Chondrocyte (in vitro differentiated cells): ENCODE measurements at regions not wholly inside any gene's neighbourhood (a gene's known extent, or its start where the extent isn't known, plus 50 kb on each side); places are given as distances from the start of the nearest gene placed in this dataset.

Source experiments
- DNase-seq: peaks from one replicate; pipeline ENCODE4 v3.0.0; 2021; ENCODE audit warnings: mixed read lengths, low spot score
- H3K27ac Mint-ChIP-seq: one replicate; pipeline ENCODE4 v1.8.0; 2021; ENCODE audit warnings: mild to moderate bottlenecking, moderate library complexity, mixed read lengths; ENCODE audit not compliant: unreplicated experiment
- H3K27me3 Mint-ChIP-seq: 2 replicates; pipeline ENCODE4 v1.8.0; 2021; ENCODE audit warnings: low read depth, mixed read lengths
- H3K36me3 Mint-ChIP-seq: 2 replicates; pipeline ENCODE4 v1.8.0; 2021; ENCODE audit warnings: low read depth, mixed read lengths
- H3K4me1 Mint-ChIP-seq: 2 replicates; pipeline ENCODE4 v1.8.0; 2021; ENCODE audit warnings: low read depth, mild to moderate bottlenecking, mixed read lengths
- H3K4me3 Mint-ChIP-seq: one replicate; pipeline ENCODE4 v1.8.0; 2021; ENCODE audit warnings: mild to moderate bottlenecking, moderate library complexity, mixed read lengths; ENCODE audit not compliant: unreplicated experiment
- H3K9me3 Mint-ChIP-seq: 2 replicates; pipeline ENCODE4 v1.8.0; 2021; ENCODE audit warnings: low read depth, mixed read lengths
- CTCF ChIP-seq: fragments of 200-600 bp; sonication (generic); IDR thresholded peaks from 2 replicates; pipeline ENCODE4 v1.5.0; 2021; ENCODE audit warnings: antibody characterized with exemption, mild to moderate bottlenecking, moderate library complexity

DNA sequence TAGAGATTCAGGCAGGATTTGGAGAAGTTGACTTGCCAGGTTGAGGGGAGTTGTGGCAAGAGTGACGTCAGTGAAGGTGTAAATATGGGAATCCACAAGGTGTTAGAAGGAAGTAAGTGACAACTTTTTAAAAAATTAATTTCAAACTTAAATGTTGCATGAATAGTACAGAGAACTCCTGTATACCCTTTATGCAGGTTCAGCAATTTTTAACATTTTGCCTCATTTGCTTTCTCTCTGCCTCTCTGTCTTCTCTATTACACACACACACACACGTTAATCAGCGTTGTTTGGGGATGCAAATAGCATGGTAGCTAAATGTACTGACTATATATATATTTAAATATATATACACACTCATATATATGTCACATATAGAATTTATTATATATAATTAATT lies 273.7 kb downstream of the SMARCA1 start:
- Mint-ChIP-seq H3K36me3 (no peaks in the 10 kb centered on the region), H3K4me3 (no peak overlapping the region), H3K9me3 (peaks cover 26% of the 10 kb centered on the region), H3K27me3 (no peaks in the 10 kb centered on the region), H3K4me1 (no peaks in the 10 kb centered on the region), H3K27ac (no peak overlapping the region)
- DNase-seq, result no peak
- no peak for TF ChIP-seq CTCF

DNA sequence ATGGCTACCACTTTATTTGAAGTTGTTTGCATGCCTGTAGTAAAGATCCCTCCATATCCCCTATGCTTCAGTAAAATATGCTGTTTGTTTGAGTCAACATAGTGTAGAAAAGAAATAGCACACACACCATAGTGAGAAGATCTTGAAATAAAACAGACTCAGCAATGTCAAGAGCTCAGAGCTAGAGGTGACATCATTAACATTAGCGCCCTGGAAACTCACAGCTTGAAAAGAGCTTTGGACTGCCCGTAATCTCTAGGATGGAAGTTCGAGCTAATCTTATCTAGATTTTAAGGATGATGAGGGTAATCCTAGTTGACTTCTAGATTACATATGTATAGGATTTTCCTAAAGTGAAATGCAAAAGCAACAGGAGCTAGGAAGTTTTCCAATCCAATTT lies 275.6 kb downstream of the SMARCA1 start:
- H3K4me1 Mint-ChIP-seq, result no peaks in the 10 kb centered on the region

DNA sequence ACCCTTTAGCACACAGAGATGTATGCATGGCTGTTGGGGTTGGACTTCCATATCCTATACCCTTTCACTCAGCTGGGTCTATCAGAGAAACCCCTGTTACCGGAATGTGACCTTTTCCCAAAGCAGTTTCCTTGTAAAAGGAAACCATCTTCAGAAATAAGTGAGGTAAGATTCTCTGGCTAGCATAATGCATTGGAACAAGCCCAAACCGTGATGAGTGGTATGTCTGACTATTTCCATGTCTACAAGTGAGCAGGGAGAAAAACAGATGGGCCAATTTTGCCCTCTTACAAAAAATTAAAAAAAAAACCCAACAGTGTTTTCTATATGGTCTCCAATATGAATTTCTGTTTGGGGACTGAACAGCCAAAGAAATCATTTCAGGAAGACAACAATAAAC lies 283.9 kb downstream of the SMARCA1 start:
- Mint-ChIP-seq H3K4me3 (no peak overlapping the region), H3K27me3 (no peaks in the 10 kb centered on the region), H3K9me3 (peaks cover 13% of the 10 kb centered on the region), H3K36me3 (peaks cover 1% of the 10 kb centered on the region), H3K27ac (peak overlapping the region; percentile 57), H3K4me1 (peaks cover 17% of the 10 kb centered on the region)
- DNase-seq, result no peak
- TF ChIP-seq CTCF, result no peak

More for the DNA sequence above, 275.6 kb downstream of the SMARCA1 start:
- DNase-seq, result no peak
- Mint-ChIP-seq H3K27me3 (no peaks in the 10 kb centered on the region), H3K27ac (no peak overlapping the region), H3K9me3 (peaks cover 29% of the 10 kb centered on the region), H3K4me3 (no peak overlapping the region), H3K36me3 (peaks cover 1% of the 10 kb centered on the region)
- no peak for TF ChIP-seq CTCF

DNA sequence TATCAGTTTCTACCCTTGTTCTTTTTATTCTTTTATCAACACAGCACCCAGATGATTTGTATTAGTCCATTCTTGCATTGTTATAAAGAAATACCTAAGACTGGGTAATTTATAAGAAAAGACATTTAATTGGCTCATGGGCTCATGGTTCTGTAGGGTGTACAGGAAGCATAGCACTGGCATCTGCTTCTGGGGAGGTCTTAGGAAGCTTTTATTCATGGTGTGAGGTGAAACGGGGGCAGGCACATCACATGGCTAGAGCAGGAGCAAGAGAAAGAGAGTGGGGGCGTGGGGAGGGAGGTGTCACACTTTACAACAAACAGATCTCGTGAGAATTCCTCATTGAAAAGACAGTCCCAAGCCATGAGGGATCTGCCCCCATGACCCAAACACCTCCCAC lies 285.3 kb downstream of the SMARCA1 start:
- DNase-seq, result no peak
- TF ChIP-seq CTCF, result no peak
- no peak overlapping the region for H3K4me3 Mint-ChIP-seq
- H3K4me1 Mint-ChIP-seq, result peaks cover 17% of the 10 kb centered on the region
- no peaks in the 10 kb centered on the region for H3K27me3 Mint-ChIP-seq
- H3K36me3 Mint-ChIP-seq, result no peaks in the 10 kb centered on the region
- no peak overlapping the region for H3K27ac Mint-ChIP-seq
- peaks cover 4% of the 10 kb centered on the region for H3K9me3 Mint-ChIP-seq

- H3K36me3 Mint-ChIP-seq, result no peaks in the 10 kb centered on the region
- no peaks in the 10 kb centered on the region for H3K27me3 Mint-ChIP-seq
- TF ChIP-seq CTCF, result peak; percentile 23
Observed at GRCh38 chrX:129235903-129236302, 287.4 kb downstream of the SMARCA1 start.

More at GRCh38 chrX:129235903-129236302, 287.4 kb downstream of the SMARCA1 start:
- Mint-ChIP-seq H3K27ac (no peak overlapping the region), H3K9me3 (peaks cover 4% of the 10 kb centered on the region), H3K4me3 (no peak overlapping the region), H3K4me1 (peaks cover 17% of the 10 kb centered on the region)
- no peak for DNase-seq
